Stimulated activated CD4-positive, alpha-beta T cell treated with anti-CD3 and anti-CD28 coated beads, TNF-alpha, amount 100 ng/mL, for 4 hours (primary cell): ENCODE measurements at regions not wholly inside any gene's neighbourhood (a gene's known extent, or its start where the extent isn't known, plus 50 kb on each side); places are given as distances from the start of the nearest gene placed in this dataset.
"Not testable (repeated sequence)": the region's sequence is repeated elsewhere in the genome, so short reads cannot be mapped to it uniquely, and the experiment has no call there.

Experiments used
- DNase-seq, 3 experiments: peaks; one replicate each; pipeline ENCODE4 v3.0.0-alpha.2; 2020; ENCODE audit warnings: low read depth in 3 of 3

DNA sequence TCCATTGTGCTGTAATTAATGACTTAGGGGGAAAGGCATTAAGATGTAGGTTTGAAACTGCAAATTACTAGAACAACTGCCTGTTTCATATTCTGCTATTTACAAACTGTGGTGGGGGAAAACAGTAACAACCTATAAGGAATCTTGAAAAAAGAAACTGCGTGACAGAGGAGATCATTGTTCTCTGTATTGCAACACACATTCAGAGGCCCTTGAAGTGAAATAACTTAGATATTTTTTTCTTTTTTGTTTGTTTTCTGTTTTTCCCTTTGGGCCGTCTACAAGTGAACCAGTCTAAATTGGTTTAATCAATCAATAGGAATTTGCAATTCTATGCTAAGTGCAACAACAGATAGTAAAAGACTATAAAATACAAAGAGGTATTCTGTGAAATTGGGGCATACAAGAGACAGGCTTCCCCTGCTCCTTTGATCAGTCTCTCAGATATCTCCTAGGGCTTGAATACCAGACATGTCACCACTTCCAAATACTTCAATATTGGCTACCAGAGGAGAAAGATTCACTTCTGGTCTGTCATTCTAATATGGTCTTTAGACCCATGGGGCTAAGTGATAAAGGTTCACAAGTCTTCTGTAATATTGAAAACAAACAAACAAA lies 2055.1 kb upstream of the CELF4 start:
- no peak for DNase-seq

DNA sequence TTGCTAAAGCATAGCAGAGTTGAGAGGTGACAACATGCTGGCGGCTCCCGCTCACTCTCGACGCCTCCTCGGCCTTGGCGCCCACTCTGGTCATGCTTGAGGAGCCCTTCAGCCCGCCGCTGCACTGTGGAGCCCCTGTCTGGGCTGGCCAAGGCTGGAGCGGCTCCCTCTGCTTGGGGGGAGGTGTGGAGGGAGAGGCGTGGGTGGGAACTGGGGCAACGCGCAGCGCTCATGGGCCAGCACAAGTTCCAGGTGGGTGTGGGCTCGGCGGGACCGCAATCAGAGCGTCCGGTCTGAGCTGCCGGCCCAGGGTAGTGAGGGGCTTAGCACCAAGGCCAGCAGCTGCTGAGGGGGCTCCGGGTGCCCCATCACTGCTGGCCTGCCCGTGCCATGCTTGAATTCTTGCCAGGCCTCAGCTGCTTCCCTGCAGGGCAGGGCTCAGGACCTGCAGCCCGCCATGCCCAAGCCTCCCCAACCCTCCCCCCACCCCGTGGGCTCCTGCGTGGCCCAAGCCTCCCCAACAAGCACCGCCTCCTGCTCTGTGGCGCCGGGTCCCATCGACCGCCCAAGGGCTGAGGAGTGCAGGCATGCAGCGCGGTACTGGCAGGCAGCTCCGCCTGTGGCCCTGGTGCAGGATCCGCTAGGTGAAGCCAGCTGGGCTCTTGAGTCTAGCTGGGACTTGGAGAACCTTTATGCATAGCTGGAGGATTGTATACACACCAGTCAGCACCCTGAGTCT lies 2052.8 kb upstream of the CELF4 start:
- DNase-seq, result no peak

DNA sequence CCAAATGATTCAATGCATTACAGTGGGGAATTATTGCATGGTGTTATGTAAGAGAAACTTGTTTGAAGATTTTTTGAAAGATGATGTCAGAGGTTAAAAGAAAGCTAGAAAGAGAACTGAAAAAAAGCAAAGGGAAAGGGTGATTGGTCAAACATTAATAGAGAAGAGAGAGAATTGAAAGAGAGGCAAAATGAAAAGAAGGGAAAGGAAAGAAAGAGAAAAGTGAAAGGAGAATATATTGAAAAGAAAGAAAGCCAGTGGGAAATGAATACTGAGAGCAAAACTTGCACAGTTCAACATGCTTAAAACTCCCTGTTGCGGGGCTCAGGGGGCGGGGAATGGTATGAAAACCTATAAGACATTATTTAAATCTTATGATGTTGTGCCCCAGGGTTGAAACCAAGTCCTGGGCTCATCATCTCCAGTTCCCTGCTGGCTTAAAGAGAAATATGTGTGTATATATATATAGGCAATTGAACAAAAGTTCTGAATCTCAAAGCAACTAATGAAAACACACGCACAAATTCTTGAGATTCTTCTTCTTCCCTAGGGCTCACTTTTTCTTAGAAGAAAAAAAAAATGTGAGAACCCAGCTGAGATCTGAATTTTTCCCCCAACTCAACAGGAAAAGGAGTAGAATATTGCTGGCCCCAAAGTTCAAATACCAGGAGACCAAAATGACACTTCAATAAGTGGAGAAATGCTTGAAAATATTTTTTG lies 2045.9 kb upstream of the CELF4 start:
- DNase-seq, result no peak

DNA sequence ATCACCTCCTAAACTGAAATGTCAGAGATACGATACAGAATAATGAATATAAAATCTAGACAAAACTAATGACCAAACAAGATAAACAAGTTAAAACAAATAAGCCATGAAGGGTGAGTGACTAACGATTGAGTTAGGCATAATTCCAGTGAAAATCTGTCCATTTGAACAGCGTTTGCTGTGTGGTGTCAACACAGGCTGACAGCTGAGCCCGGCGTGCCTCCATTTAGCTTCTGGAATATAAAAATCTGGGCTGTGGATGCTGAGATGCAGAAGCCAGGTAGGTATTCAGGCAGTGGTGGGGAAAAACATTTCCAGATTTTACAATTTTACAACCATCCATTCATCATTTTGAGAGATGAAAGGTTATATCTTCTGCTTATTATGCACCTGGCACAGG lies 2041.4 kb upstream of the CELF4 start:
- DNase-seq, result no peak

DNA sequence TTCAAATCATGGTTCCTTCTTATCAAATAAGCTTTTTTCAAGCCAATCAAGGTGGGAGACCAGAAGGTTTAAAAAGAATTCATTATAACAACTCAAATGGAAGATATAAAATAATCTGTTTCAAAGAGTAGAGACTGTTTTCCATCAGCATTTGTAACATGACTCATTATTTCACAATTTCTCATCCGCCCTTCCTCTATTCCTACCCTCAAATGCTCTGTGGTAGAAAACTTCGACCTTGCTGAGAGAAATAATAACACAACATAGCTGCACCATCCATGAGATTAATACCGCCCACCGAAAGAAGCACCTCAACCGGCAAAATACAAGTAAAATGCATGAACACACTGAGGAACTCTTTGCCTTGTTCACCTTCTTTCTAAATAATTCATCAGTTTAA lies 2039.2 kb upstream of the CELF4 start:
- no peak for DNase-seq

DNA sequence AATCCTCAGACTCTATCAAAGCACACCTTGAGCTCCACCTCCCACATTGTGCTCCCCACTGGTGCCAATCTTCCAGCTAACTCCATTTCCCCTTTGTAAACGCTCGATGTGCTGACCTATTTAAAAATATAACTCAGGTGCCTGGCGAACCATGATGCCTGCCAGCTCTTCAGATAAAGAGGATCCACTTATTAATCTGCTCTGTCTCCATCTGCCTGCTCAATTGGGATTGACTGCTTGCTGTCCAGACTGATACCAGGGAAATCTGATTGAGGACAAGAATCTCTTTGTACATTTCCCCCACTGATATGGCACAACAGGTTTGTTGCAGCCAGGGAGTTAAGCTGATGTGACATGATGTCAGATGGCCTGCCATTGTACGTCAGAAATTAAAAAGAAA lies 2036.5 kb upstream of the CELF4 start:
- no peak for DNase-seq

DNA sequence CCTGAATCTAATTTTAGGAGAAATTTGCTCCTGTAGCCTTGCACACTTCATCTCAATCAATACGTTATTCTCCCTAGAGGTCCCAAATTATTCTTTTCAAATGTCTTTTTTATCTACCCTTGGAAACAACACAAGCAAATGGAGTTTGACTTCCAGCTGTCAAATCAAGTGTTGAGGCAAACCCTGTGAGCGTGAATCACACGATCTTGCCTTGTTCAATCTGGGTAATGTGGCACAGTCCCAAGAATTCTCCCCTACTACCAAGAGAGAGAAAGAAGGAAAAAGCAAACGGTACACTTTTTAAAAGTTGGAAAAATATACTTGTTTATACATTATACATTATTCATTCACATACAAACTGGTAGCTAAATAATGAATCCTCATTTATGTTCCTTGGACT lies 2035.3 kb upstream of the CELF4 start:
- no peak for DNase-seq

DNA sequence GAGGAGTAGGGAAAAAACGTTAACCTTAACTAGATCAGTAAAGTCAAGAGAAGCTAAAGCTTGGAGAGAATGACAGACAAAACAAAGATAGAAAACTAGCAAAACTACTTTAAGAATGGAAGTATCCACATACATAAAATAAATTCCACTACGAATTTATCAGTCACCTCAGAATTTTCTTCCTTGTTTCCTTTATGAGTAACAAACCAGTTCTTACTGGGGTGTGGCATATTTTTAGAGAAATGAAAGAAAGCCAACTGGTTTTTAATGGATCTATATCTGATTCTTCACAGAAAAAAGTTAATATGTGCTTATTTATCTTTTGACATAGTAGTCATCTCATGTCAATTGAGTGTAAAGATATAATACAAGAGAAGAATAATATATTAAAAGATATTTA lies 2033.7 kb upstream of the CELF4 start:
- DNase-seq, result no peak

DNA sequence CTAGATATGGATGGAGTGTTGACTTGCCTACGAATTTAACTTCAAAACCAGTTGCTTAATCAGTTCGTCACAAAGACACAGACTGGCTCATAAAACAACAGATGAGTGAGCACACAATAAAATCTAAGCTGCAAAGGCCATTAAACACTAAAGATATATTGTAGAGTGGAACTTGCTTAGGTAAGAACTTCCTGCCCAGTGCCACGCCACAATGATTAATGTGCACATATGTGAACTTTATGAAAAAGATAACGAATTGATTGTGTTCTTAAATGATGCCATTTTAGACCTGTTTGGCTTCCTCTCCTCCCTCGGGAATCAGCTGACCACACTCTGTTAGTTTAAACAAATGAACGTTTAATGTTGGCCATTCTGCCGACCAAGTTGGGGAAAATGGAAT lies 2031.3 kb upstream of the CELF4 start:
- DNase-seq, result no peak

DNA sequence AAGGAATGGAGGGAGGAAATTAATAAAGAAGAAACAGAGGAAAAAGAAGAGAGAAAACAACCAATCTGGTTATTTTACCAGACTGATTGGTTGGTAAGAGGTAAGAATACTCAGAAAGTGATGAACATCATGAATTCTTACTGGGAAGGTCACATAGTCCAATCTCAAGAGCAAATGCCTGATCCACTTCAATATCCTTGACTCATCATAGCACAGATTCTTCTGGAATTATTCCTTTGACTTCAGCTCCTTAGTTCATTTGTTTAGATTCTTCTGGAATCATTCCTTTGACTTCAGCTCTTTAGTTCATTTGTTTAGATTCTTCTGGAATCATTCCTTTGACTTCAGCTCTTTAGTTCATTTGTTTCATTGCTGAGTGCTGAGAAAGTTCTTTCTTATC lies 2030.6 kb upstream of the CELF4 start:
- DNase-seq, result no peak

DNA sequence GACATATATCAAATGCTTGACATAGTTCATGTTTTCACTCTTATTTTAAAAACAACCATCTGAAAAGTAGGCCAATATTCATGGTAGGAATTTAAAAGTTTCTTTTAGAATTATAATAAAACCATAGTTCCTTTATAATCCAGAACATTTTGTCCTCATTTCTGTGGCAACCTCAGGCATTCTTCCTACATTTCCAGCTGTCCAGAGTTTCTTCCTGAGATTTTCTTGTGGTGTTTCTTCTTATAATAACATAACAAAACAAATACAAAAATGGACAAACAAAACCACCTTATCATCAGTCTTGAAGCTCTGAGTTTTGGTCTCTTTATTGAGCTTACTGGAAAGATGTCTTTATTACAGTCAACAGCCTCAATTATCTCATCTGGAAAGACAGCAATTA lies 2028.6 kb upstream of the CELF4 start:
- no peak for DNase-seq

DNA sequence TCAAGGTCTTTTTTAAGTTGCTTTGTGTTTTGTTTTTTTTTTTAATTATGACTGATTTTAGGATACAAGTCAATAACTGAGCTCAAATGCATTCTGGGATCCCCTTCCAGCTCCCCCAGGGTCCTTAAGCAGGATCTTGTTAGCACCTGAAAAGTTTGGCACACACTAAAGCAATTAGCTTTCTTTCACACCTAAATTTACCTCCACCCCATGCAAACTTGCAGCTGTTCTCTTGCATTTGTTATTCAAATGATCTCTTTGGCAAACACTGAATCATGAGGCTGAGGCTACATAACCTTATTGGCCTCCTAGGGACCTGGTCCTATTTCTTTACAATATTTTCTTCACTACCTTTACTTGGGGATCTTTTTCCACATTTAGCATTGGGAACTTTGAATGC lies 2026.1 kb upstream of the CELF4 start:
- DNase-seq, result no peak

DNA sequence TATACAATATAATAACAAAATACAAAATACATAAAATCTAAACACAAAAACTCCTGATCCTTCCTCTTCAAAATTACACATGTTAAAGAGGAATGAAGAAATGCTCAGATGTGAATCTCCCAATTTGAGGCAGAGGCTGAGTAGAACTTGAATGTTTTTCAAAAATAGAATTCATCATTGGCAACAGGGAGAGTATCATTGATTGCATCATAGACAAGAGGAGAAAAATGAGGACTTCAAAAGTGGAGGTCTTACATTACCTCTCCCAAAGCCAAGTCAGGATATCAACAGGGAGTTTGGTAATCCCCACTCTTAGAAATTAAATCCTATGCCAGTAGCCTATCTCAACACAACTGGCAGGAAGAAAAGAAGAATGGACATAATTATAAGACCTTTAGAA lies 2023.9 kb upstream of the CELF4 start:
- no peak for DNase-seq

DNA sequence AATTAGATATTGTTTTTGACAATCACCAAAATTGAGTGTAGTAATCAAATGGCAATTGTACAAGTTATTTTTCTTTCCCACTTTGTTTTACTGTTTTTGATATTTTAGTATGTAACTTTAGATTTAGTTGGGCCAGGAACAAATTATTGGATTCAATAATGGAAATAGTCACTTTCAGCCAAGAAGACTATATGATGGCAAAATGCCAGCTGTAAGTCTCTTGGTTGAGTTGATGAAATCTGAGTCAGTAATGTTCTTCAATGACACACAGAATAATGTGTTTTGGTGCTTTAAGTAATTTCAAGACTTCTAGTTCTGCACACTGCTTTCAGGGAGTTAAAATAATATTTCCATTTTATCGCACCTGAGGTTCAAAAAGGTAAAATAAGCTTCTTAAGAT lies 2022.0 kb upstream of the CELF4 start:
- DNase-seq, result no peak

DNA sequence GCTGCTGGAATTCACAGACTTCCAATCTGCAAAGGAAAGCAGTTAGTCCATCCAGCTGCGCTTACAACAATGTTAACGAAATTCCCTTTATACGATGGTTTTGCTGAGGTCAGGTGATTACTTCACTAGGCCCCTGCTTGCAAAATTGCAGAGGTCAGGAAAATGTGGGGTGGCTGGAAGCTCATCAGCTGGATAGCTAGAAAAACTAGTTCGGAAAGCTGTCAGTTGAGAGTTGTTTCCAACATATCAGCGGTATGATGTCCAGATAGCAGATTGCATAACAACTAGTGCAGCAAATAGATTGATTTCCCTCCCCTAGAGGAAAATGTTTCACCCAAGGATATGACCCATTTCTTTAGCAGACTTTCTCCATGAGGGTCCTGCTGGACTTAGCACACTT lies 2021.1 kb upstream of the CELF4 start:
- DNase-seq, result no peak

DNA sequence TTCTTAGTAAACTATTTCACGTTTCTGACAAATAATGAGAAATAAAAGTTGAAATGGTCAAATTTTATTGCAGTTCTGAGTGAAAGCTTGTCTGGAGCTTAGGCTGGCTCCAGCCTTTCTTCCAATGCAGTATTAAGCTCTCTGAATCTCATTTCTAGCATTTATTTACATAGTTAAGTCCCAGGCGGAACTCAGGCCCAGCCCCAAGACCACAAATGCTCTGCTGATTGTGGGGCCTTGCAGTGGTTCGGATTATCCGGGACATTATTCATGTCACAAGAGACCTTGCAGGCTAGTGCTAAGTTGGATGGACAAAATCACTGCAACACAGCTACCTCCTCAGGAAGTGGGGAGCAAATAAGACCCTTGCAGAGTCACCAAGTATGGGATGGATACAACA lies 2009.3 kb upstream of the CELF4 start:
- DNase-seq, result no peak

DNA sequence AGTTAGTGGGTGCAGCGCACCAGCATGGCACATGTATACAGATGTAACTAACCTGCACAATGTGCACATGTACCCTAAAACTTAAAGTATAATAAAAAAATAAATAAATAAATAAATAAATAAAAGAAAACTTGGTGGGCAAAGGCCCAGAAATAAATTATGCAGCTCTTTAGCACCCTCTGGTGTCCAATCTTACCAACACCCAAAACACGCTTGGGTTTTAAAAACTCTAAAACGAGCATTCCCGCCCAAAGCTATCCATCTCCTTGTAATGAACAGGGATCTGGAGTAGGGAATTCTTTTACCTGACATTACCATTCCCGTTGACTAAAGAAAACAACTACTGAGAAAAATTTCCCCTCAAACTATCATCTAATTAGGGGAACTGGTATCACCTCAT lies 2005.9 kb upstream of the CELF4 start:
- DNase-seq, result no peak

DNA sequence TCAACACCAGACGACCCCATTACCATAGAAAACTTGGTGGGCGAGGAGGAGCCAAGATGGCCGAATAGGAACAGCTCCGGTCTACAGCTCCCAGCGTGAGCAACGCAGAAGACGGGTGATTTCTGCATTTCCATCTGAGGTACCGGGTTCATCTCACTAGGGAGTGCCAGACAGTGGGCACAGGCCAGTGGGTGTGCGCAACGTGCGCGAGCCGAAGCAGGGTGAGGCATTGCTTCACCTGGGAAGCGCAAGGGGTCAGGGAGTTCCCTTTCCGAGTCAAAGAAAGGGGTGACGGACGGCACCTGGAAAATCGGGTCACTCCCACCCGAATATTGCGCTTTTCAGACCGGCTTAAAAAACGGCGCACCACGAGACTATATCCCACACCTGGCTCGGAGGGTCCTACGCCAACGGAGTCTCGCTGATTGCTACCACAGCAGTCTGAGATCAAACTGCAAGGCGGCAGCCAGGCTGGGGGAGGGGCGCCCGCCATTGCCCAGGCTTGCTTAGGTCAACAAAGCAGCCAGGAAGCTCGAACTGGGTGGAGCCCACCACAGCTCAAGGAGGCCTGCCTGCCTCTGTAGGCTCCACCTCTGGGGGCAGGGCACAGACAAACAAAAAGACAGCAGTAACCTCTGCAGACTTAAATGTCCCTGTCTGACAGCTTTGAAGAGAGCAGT lies 2000.1 kb upstream of the CELF4 start:
- DNase-seq, result not testable (repeated sequence)

DNA sequence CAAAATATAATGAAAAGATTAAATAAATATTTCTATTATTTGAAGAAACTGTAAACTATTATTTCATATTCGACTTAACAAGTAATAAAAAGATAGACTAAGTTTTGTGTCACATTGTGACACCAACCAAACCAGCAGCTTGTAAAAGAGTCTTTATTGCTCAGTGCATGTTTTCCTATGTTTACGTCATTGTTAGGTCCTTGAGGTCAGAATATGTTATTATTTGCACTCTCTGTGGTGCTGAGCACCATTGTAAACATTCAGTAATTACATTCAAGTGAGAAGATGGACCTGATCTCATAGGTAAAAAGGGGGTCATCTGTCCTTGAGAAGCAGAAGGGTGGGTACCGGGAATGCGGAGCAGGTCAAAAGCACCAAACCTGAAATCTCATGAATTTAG lies 1999.1 kb upstream of the CELF4 start:
- DNase-seq, result no peak

DNA sequence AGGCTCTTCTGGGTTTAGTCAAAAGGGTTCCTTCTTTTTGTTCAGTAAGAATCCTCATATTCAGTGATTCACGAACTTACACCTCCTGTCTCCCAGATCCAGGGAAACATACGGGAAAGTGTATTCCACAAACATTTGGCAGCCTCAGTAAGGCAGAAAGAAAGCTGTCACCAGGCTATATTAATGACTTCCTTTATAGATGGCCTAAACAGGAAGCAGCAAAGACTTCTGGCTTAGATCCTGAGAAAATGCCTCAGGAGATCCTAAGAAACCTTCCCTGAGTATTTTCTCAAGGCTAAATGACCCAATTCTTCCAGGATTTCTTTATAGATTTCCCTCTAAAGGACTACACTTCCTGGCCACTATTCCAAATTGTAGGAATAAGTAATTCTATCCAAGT lies 1995.5 kb upstream of the CELF4 start:
- no peak for DNase-seq

DNA sequence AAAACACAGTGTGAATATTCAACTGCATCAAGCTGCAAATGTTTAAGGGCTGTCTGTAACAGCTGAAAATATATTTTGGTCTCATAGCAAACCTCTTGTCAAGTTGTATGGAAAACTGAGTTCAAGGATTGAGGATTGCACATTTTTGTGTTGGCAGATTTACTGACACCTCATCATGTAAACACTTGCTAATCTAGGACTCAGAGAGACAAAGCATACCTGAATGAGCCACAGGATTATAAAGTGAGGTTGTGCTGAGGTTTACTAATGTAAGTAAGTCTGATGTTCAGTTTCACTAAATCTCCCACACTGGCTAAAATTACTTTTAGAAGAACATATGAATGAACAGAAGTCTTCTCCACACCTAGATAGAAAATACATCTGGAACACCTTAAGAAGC lies 1993.1 kb upstream of the CELF4 start:
- DNase-seq, result no peak

DNA sequence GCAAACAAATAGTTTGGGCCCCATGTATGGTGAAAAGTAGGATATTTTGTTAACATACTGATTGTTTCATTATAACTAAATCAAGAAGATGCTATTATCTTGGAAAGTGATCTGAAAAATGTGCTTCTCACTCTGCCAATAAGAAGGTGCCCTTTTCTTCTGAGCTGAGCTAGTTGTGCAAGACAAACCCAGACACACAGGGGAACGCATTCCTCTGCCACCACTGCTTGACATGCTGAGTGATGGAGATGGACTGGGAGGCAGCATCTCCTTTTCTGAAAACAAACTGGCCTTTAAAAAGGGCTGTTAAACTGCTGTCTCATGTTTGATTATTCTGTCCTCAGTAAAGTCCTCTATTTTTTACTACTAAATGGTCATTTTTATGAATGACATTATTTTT lies 1989.9 kb upstream of the CELF4 start:
- DNase-seq, result no peak

DNA sequence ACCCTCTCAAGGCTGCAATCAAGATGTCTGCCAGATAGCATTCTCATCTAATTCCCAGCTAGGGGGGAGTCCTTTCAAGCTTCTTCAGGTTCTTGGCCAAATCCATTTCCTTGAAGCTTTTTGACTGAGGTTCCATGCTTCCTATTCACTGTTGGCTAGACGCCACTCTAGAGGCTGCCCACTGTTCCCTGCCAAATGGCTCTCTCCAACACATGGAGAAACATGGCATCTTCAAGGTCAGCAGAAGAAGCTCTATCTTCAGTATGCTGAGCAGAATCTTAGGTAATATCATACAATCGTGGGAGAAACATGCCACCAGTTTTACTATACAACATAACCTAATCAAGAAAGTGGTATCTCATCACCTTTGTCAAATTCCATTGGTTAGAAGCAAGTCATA lies 1985.1 kb upstream of the CELF4 start:
- DNase-seq, result no peak
